GM12872 (cell line): ENCODE measurements at regions not wholly inside any gene's neighbourhood (a gene's known extent, or its start where the extent isn't known, plus 50 kb on each side); places are given as distances from the start of the nearest gene placed in this dataset.

Experiments
- TF ChIP-seq, protein P1 (sequence below): IDR thresholded peaks from 3 replicates; pipeline ENCODE4 v1.5.1; 2011; ENCODE audit warnings: low read depth, mild to moderate bottlenecking, low read length, moderate library complexity; ENCODE audit not compliant: insufficient read depth

DNA sequence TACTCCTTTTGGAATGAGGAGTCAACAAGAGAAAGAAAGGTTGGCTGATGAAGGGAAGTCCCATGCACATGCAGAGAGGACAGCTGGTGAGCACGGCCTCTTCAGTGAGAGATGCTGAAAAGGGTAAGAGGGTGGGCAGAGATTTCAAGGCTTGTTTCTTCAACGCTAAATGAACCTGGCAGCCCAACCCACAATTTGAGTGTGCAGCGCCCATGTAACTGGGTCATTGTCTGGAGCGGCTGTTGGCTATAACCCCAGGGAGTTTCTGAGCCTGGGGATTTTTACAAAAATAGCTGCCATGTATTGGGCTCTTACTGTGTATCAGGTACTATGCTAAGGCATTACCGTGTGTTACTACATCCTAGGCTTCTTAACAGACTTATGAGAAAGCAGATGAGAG, 594.1 kb downstream of the ETS1 start:
- TF ChIP-seq, protein P1, sequence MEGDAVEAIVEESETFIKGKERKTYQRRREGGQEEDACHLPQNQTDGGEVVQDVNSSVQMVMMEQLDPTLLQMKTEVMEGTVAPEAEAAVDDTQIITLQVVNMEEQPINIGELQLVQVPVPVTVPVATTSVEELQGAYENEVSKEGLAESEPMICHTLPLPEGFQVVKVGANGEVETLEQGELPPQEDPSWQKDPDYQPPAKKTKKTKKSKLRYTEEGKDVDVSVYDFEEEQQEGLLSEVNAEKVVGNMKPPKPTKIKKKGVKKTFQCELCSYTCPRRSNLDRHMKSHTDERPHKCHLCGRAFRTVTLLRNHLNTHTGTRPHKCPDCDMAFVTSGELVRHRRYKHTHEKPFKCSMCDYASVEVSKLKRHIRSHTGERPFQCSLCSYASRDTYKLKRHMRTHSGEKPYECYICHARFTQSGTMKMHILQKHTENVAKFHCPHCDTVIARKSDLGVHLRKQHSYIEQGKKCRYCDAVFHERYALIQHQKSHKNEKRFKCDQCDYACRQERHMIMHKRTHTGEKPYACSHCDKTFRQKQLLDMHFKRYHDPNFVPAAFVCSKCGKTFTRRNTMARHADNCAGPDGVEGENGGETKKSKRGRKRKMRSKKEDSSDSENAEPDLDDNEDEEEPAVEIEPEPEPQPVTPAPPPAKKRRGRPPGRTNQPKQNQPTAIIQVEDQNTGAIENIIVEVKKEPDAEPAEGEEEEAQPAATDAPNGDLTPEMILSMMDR = no peak

DNA sequence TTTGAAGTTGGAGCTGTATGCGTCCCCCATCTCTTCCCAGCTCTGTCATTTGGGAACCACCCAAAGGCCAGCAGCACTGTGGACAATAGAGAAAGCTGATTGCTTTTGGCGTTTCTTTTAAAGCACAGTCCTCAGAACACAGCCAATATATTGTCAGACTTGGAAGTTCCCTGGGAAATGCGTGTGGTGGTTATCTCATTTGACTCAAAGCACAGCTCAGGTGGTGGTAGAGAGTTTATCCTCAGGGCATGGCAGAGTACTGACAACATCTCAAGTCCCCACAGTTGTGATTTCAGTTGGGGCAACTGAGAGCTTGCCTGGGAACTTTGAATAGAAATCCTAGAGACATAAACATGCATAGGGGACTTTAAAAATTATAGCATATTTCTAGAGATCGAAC, 601.3 kb downstream of the ETS1 start:
- TF ChIP-seq, protein P1 = no peak

DNA sequence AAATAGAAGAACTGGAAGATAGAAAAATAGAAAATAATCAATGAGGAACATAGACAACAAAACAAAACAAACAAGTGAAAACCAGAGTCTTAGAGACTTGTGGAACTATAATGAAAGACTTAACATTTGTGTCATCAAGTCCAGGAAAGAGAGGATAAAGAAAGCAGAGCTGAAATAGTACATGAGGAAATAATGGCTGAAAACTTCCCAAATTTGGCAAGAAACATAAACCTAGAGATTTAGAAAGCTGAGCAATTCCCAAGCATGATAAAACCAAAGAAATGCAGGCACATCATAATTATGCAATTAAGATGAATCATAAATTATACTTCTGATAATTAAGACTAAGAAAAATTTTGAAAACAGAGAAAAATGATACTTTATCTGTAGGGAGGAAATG, 614.5 kb downstream of the ETS1 start:
- TF ChIP-seq, protein P1 = no peak

DNA sequence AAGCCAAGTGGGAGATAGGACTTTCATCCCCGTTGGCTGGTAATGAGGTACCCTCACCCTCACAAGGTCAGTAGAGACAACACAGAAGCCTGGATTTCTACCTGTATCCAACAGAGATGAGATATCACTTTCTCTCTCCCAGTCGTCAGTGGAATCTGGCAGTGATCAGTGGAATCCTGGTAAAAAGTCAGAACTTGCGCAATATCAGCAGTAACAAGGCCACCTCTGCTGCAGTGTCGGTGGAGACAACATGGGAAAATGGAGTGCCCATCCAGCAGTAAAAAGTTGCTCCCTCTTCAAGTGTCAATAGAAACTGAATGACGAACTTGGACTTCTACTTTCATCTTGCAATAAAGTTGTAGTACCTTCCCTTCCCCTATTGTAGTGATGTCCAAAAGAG, 615.9 kb downstream of the ETS1 start:
- TF ChIP-seq, protein P1 = no peak

DNA sequence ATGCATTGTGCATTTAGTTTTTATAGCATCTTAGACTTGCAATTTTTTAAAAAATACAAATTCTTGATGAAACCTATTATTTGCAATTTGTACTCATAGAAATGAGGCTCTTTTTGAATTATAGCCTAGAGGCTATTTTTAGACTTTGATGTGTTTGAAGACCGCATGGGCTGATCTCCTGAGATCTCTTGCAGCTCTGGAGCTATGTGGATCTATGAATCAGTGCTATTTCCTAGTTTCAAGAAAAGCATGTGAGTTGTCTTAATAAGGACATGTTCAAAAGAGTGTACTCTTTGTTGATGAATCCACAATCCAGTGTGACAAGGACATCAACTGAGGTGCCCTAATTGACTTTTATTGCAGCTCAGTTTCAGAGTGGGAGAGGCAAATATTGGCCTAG, 620.5 kb downstream of the ETS1 start:
- TF ChIP-seq, protein P1 = no peak

DNA sequence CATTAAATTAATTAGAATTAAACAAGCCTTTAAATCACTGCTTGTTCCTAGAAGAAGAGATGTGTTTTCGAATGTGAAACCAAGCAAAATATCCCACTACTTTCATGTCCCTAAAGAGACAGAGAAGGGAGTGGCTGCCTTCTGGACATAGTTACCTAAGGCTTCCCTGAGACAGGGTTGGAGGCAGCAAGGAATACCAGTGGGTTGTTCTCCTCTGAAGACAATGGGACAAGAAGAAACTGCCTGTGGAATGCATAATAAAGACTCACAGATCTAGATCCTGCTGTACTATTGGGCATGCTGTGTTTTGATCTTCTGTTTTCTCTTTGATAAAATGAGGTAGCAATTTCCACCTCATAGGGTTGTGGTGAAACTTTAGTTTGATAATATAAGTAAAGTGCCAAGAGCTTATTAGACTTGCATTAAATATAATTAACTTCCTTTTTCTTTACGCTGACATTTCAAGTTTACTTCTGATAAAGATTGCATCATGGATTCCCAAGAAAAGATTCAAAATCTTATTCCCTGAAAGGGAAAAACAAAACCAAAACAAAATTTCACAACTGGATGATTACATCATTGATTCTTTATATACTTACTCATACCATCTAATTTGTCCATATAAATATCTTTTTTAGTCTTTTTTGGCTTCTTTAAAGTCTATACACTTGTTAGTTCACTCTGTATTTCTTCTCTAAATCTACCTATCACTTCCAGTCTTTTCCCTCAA, 621.3 kb downstream of the ETS1 start:
- TF ChIP-seq, protein P1 = no peak

DNA sequence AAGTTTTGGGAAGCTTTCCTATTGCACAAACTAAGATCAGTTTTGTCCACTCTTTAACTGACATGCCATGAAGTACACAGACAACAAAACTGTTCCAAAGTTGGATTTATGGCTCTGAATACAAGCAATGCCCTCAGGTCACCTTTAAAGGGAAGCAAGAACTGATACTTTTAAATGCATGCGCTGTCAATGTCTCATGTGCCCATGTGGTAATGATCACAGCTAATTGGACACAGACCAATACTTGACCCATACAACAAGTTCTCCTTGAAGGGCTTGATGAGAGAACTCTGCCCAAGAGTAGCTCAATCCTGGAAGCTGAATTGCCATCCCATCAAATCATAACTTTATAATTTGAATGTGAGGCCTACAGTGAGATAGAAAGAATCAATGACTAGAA, 624.9 kb downstream of the ETS1 start:
- TF ChIP-seq, protein P1 = no peak
